ENCODE measurements at regions not wholly inside any gene's neighbourhood (a gene's known extent, or its start where the extent isn't known, plus 50 kb on each side); places are given as distances from the start of the nearest gene placed in this dataset.
A peak's percentile ranks its signal among the peaks of the same experiment; 100 is the strongest.

DNA sequence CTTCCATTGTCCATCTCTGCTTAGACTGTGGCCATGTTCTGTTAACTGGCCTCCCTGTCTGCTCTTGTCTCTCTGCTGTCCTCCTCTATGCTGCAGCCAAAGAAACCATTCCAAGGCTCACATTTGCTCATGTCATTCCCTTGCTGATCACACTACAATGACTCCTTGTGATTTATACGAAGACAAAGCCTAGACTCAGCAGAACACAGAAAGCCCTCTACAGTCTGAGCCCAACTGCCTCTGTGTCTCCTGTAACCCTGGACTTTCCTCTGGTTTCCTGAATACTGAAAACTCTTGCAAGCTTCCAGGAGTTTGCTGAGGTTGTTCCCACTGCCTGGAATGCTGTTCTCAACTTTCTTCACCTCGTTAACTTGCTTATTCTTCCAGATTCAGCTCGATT is 191.8 kb downstream of the TMEM38B start:
- DNase-seq, result no peak
- Histone ChIP-seq H3K79me2 (ENCODE audit: low read length) (no peaks in the 10 kb centered on the region), H3K27ac (ENCODE audit: low read length) (no peak overlapping the region)

DNA sequence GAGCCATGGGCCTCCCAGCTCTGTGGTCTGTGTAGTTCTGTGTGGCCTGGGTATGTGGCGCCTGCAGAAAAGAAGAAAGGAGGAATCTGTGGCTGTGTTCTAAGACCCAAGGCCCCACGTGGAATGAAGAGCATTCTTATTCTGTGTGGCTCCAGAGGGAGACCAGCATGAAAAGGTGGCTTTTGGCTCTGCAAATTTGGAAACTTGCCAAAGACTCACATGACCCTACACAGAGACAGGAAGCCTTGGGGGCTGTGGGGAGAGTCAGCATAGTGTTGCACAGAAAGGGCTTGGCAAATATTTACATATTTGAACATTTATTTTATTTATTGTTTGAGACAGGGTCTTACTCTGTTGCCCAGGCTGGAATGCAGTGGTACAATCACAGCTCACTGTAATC is 193.3 kb downstream of the TMEM38B start:
- no peak overlapping the region for H2AFZ ChIP-seq (ENCODE audit: low read length)
- no peaks in the 10 kb centered on the region for H3K9me3 ChIP-seq (ENCODE audit: low read length)
- no peaks in the 10 kb centered on the region for H4K20me1 ChIP-seq (ENCODE audit: insufficient read depth, low read depth, low read length)
- H3K27me3 ChIP-seq (ENCODE audit: low read length), result no peaks in the 10 kb centered on the region
- no peak for DNase-seq
- peaks cover 7% of the 10 kb centered on the region; the same call in 1 of the 2 replicates for H3K4me1 ChIP-seq (ENCODE audit: low read length)
- no peaks in the 10 kb centered on the region for H3K36me3 ChIP-seq (ENCODE audit: insufficient read depth, low read length)
- H3K4me2 ChIP-seq (ENCODE audit: low read depth, low read length, poor library complexity, severe bottlenecking), result no peak overlapping the region
- no peak overlapping the region for H3K9ac ChIP-seq (ENCODE audit: low read length)
- no peaks in the 10 kb centered on the region for H3K9me2 ChIP-seq (replicated peaks; ENCODE audit: insufficient read depth, low read length)
- H3K4me3 ChIP-seq (ENCODE audit: low read length), result no peak overlapping the region
- no peak overlapping the region for H3K27ac ChIP-seq (ENCODE audit: low read length)
- H3K79me2 ChIP-seq (ENCODE audit: low read length), result no peaks in the 10 kb centered on the region

More for the DNA sequence above, 191.8 kb downstream of the TMEM38B start:
- H3K9me2 ChIP-seq (replicated peaks; ENCODE audit: insufficient read depth, low read length), result no peaks in the 10 kb centered on the region
- no peak overlapping the region for H3K4me3 ChIP-seq (ENCODE audit: low read length)
- H3K27me3 ChIP-seq (ENCODE audit: low read length), result no peaks in the 10 kb centered on the region
- H4K20me1 ChIP-seq (ENCODE audit: insufficient read depth, low read depth, low read length), result no peaks in the 10 kb centered on the region
- H3K4me2 ChIP-seq (ENCODE audit: low read depth, low read length, poor library complexity, severe bottlenecking), result no peak overlapping the region
- no peaks in the 10 kb centered on the region for H3K9me3 ChIP-seq (ENCODE audit: low read length)
- H3K36me3 ChIP-seq (ENCODE audit: insufficient read depth, low read length), result no peaks in the 10 kb centered on the region
- H3K9ac ChIP-seq (ENCODE audit: low read length), result no peak overlapping the region
- H2AFZ ChIP-seq (ENCODE audit: low read length), result no peak overlapping the region
- H3K4me1 ChIP-seq (ENCODE audit: low read length), result peaks cover 7% of the 10 kb centered on the region

DNA sequence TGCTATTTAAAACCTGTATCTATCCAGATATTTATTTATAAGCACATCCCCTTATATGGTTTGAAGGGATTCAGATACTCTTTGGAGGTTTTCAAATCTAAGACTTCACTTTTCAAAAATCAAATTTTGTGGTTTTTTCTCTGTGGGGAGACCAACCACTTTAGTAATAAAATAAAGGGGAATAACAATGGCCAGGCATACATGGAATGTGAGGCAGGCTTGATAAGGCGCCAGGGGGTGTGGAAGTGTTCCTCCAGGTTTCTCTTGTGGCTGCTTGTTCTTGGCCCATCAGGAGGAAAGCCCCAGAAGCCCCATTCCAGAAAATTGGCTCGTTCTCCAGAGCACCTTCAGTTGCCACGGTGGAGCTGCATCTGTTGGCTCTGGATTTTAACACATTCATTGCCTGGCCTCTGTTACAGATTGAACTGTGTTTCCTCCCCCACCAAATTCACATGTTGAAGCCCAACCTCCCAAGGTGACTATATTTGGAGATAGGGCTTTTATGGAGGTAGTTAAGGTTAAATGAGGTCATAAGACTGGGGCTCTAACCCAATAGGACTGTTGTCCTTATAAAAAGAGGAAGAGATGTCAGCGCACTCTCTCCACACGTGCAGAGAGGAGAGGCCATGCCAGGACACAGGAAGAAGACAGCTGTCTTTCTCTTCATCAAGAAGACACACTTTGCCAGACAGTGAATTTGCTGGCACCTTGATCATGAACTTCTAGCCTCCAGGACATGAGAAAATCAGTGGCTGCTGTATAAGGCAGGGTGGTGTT is 195.9 kb downstream of the TMEM38B start:
- H3K4me1 ChIP-seq (ENCODE audit: low read length), result peaks cover 7% of the 10 kb centered on the region; the same call in 1 of the 2 replicates
- H3K27me3 ChIP-seq (ENCODE audit: low read length), result no peaks in the 10 kb centered on the region
- no peaks in the 10 kb centered on the region for H3K36me3 ChIP-seq (ENCODE audit: insufficient read depth, low read length)
- DNase-seq, result no peak
- H3K27ac ChIP-seq (ENCODE audit: low read length), result no peak overlapping the region
- no peaks in the 10 kb centered on the region for H4K20me1 ChIP-seq (ENCODE audit: insufficient read depth, low read depth, low read length)
- H3K4me3 ChIP-seq (ENCODE audit: low read length), result no peak overlapping the region
- H3K9me3 ChIP-seq (ENCODE audit: low read length), result no peaks in the 10 kb centered on the region
- H3K9me2 ChIP-seq (replicated peaks; ENCODE audit: insufficient read depth, low read length), result no peaks in the 10 kb centered on the region
- no peak overlapping the region for H2AFZ ChIP-seq (ENCODE audit: low read length)
- no peaks in the 10 kb centered on the region for H3K79me2 ChIP-seq (ENCODE audit: low read length)
- H3K4me2 ChIP-seq (ENCODE audit: low read depth, low read length, poor library complexity, severe bottlenecking), result no peak overlapping the region
- no peak overlapping the region for H3K9ac ChIP-seq (ENCODE audit: low read length)

DNA sequence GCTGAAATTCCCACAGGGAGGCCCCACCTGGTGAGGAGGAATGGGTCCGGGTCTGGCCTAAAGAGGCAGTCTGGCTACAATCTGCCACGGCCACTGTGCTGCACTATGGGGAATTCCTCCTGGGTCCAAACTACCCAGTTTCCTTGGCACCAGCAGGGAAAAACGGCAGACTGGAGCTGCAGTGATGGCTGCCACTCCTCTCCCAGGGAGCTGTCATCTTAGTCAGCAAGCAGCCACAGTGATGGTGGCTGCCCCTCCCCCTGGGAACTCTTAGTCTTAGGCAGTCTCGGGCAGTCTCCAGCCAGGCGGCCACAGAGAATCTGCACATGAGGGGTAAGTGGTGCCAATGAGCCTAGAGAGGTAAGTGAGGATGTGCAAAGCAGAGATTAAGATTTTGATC is 205.8 kb downstream of the TMEM38B start:
- H3K27ac ChIP-seq (ENCODE audit: low read length), result no peak overlapping the region
- no peak for DNase-seq
- no peaks in the 10 kb centered on the region for H3K27me3 ChIP-seq (ENCODE audit: low read length)

DNA sequence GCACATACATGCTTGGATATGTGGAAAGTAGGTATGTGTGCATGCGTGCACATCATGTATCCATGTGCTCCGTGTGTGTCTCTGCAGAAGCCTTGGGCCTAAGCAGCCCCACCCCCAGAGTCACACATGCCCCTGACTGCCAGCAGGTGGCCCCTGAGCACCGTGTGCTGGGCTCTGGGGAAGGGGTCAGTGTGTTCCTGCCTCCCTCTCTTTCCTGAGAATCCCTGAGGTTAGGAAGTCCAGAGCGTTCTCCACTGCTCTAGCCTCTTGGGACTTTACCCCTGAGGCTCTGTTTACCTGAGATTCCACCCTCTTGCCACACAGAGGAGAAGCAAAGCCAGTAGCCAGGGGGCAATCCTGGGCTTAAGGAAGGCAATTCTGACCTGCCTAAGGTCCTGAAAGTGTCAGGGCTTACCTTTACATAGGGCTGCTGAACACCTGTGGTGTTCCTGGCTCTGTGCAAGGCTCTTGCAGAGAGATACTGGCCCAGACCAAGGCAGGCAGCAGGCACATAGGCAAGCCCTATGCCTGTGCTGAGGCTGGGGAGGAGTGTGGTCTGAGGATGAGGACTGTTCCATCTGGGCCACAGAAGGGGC is 207.3 kb downstream of the TMEM38B start:
- Histone ChIP-seq H3K4me1 (ENCODE audit: low read length) (no peaks in the 10 kb centered on the region), H4K20me1 (ENCODE audit: insufficient read depth, low read depth, low read length) (0 out of 2 replicates have a peak, but pooled peaks cover 3% of the 10 kb centered on the region), H3K27ac (ENCODE audit: low read length) (no peak overlapping the region), H3K4me3 (ENCODE audit: low read length) (no peak overlapping the region), H2AFZ (ENCODE audit: low read length) (no peak overlapping the region), H3K79me2 (ENCODE audit: low read length) (no peaks in the 10 kb centered on the region), H3K9me3 (ENCODE audit: low read length) (no peaks in the 10 kb centered on the region), H3K9me2 (replicated peaks; ENCODE audit: insufficient read depth, low read length) (no peaks in the 10 kb centered on the region), H3K27me3 (ENCODE audit: low read length) (no peaks in the 10 kb centered on the region), H3K9ac (ENCODE audit: low read length) (no peak overlapping the region), H3K36me3 (ENCODE audit: insufficient read depth, low read length) (no peaks in the 10 kb centered on the region), H3K4me2 (ENCODE audit: low read depth, low read length, poor library complexity, severe bottlenecking) (no peak overlapping the region)
- DNase-seq, result peak; percentile 71

More for the DNA sequence above, 205.8 kb downstream of the TMEM38B start:
- Histone ChIP-seq H3K9ac (ENCODE audit: low read length) (no peak overlapping the region), H2AFZ (ENCODE audit: low read length) (no peak overlapping the region), H3K36me3 (ENCODE audit: insufficient read depth, low read length) (no peaks in the 10 kb centered on the region), H3K79me2 (ENCODE audit: low read length) (no peaks in the 10 kb centered on the region), H4K20me1 (ENCODE audit: insufficient read depth, low read depth, low read length) (0 out of 2 replicates have a peak, but pooled peaks cover 3% of the 10 kb centered on the region), H3K9me2 (replicated peaks; ENCODE audit: insufficient read depth, low read length) (no peaks in the 10 kb centered on the region), H3K4me1 (ENCODE audit: low read length) (no peaks in the 10 kb centered on the region), H3K9me3 (ENCODE audit: low read length) (no peaks in the 10 kb centered on the region), H3K4me3 (ENCODE audit: low read length) (no peak overlapping the region), H3K4me2 (ENCODE audit: low read depth, low read length, poor library complexity, severe bottlenecking) (no peak overlapping the region)

GRCh38 chr9:105908069-105908468 is 213.7 kb downstream of the TMEM38B start:
- Histone ChIP-seq H3K9me2 (replicated peaks; ENCODE audit: insufficient read depth, low read length) (no peaks in the 10 kb centered on the region), H3K4me1 (ENCODE audit: low read length) (no peaks in the 10 kb centered on the region), H3K27me3 (ENCODE audit: low read length) (no peaks in the 10 kb centered on the region), H3K27ac (ENCODE audit: low read length) (no peak overlapping the region), H3K36me3 (ENCODE audit: insufficient read depth, low read length) (no peaks in the 10 kb centered on the region), H2AFZ (ENCODE audit: low read length) (no peak overlapping the region), H3K4me3 (ENCODE audit: low read length) (no peak overlapping the region), H4K20me1 (ENCODE audit: insufficient read depth, low read depth, low read length) (no peaks in the 10 kb centered on the region), H3K4me2 (ENCODE audit: low read depth, low read length, poor library complexity, severe bottlenecking) (no peak overlapping the region), H3K9ac (ENCODE audit: low read length) (no peak overlapping the region), H3K9me3 (ENCODE audit: low read length) (no peaks in the 10 kb centered on the region), H3K79me2 (ENCODE audit: low read length) (no peaks in the 10 kb centered on the region)
- no peak for DNase-seq

DNA sequence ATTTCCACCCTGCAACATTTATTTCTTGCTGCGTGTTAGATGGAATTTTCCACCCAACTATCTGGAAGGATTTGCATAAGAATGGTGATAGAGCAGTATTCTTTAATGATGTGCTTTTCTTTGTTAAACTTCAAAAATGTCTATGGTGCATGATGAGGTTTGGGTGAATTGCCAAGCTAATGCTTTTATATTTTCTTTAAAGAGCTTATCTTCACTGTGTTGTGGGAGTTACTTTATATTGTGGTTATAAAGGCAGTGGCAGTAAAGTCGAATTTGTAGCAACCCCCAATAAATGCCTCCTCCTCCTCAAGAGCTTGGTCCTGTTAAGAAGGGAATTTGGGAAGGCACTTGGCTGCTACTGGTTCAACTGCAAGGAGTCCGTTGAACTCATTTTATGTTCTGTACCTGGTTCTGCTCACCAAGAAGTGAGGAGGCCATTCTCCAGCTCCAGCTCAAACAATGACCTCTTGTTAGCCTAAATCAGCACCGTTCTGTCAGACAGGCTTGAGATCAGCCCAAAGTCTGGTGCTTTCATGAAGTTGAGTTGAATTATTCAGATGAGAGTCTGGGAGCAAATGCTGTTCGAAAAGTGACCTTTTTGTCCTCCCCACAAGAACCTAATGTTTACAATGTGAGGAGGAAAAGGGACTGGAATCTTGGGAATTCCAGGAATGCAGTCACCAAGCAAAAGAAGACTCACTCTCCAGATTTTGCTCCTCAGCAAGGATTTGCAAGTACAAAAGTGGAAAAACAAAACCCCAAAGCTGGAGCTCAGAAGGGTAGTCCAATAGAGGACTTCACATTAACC is 217.0 kb downstream of the TMEM38B start:
- H3K79me2 ChIP-seq (ENCODE audit: low read length), result no peaks in the 10 kb centered on the region
- no peak overlapping the region for H3K27ac ChIP-seq (ENCODE audit: low read length)
- no peaks in the 10 kb centered on the region for H4K20me1 ChIP-seq (ENCODE audit: insufficient read depth, low read depth, low read length)
- no peak overlapping the region for H3K9ac ChIP-seq (ENCODE audit: low read length)
- H3K36me3 ChIP-seq (ENCODE audit: insufficient read depth, low read length), result no peaks in the 10 kb centered on the region
- H3K4me2 ChIP-seq (ENCODE audit: low read depth, low read length, poor library complexity, severe bottlenecking), result no peak overlapping the region
- DNase-seq, result no peak
- H3K4me1 ChIP-seq (ENCODE audit: low read length), result no peaks in the 10 kb centered on the region
- no peaks in the 10 kb centered on the region for H3K27me3 ChIP-seq (ENCODE audit: low read length)
- no peak overlapping the region for H3K4me3 ChIP-seq (ENCODE audit: low read length)
- no peaks in the 10 kb centered on the region for H3K9me2 ChIP-seq (replicated peaks; ENCODE audit: insufficient read depth, low read length)
- H2AFZ ChIP-seq (ENCODE audit: low read length), result no peak overlapping the region
- no peaks in the 10 kb centered on the region for H3K9me3 ChIP-seq (ENCODE audit: low read length)

All from Karpas-422 (cell line).